ENCODE measurements at regions not wholly inside any gene's neighbourhood (a gene's known extent, or its start where the extent isn't known, plus 50 kb on each side); places are given as distances from the start of the nearest gene placed in this dataset.

DNA sequence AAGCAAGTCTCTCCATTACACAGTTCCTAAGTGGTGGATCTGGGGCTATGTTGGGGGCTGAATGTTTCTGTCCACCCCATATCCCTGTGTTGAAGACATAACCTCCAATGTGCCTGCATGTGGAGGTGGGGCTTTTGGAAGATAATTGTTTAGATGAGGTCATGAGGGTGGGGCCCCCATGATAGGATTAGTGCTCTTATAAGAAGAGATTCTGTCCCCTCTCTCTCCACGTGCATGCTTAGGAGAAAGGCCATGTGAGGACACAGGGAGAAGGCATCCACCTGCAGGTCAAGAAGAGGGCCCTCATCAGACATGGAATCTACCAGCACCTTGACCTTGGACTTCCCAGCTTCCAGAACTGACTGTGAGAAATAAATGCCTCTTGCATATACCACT, 231.0 kb upstream of the CHRNA7 start:
- TF ChIP-seq, protein P1, sequence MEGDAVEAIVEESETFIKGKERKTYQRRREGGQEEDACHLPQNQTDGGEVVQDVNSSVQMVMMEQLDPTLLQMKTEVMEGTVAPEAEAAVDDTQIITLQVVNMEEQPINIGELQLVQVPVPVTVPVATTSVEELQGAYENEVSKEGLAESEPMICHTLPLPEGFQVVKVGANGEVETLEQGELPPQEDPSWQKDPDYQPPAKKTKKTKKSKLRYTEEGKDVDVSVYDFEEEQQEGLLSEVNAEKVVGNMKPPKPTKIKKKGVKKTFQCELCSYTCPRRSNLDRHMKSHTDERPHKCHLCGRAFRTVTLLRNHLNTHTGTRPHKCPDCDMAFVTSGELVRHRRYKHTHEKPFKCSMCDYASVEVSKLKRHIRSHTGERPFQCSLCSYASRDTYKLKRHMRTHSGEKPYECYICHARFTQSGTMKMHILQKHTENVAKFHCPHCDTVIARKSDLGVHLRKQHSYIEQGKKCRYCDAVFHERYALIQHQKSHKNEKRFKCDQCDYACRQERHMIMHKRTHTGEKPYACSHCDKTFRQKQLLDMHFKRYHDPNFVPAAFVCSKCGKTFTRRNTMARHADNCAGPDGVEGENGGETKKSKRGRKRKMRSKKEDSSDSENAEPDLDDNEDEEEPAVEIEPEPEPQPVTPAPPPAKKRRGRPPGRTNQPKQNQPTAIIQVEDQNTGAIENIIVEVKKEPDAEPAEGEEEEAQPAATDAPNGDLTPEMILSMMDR (IDR thresholded peaks at IDR 0.05), result no peak
- Histone ChIP-seq H3K4me1 (no peaks in the 10 kb centered on the region), H3K27ac (no peak overlapping the region), H3K9me3 (no peaks in the 10 kb centered on the region), H3K4me3 (no peak overlapping the region), H3K27me3 (no peaks in the 10 kb centered on the region), H3K36me3 (no peaks in the 10 kb centered on the region)
- no peak for ATAC-seq
- intact Hi-C loops (cut with DNase I), result no loop called here
- DNase-seq, result no peak

GRCh38 chr15:31799715-31800321, 230.5 kb upstream of the CHRNA7 start:
- DNase-seq (no peak), ATAC-seq (no peak)
- TF ChIP-seq, protein P1 (IDR thresholded peaks at IDR 0.05), result no peak
- H3K36me3 ChIP-seq, result no peaks in the 10 kb centered on the region
- intact Hi-C loops (cut with DNase I), result no loop called here
- no peaks in the 10 kb centered on the region for H3K4me1 ChIP-seq
- no peaks in the 10 kb centered on the region for H3K27me3 ChIP-seq
- H3K9me3 ChIP-seq, result no peaks in the 10 kb centered on the region
- H3K4me3 ChIP-seq, result no peak overlapping the region
- no peak overlapping the region for H3K27ac ChIP-seq

DNA sequence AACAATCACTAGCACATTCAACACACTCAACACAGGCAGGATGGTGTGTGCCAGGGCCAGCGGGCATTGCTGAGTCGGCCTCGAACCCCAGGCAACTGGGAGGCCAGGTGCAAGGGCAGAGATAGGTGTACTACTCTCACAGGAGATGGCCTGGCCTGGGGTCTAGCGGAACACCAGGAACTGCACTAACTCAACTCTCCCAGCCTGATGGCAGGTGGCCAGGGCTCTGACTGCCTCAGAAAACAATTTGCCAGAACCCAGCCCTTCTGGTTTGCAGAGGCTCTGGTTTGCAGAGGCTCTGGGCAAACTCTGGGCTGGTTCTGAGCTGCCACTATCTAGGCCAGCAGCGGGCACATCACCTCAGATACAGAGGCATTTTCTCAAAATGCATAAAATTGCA, 229.2 kb upstream of the CHRNA7 start:
- Histone ChIP-seq H3K27me3 (no peaks in the 10 kb centered on the region), H3K27ac (no peak overlapping the region), H3K9me3 (no peaks in the 10 kb centered on the region), H3K36me3 (no peaks in the 10 kb centered on the region), H3K4me1 (no peaks in the 10 kb centered on the region), H3K4me3 (no peak overlapping the region)
- ATAC-seq, result peak; percentile 10
- DNase-seq, result no peak
- intact Hi-C loops (cut with DNase I), result no loop called here
- TF ChIP-seq, protein P1 (IDR thresholded peaks at IDR 0.05), result no peak

GRCh38 chr15:31802761-31803160, 227.6 kb upstream of the CHRNA7 start:
- Histone ChIP-seq H3K27ac (no peak overlapping the region), H3K9me3 (no peaks in the 10 kb centered on the region), H3K4me3 (no peak overlapping the region), H3K36me3 (no peaks in the 10 kb centered on the region), H3K27me3 (no peaks in the 10 kb centered on the region), H3K4me1 (no peaks in the 10 kb centered on the region)
- peak; percentile 67 for ATAC-seq
- TF ChIP-seq, protein P1 (IDR thresholded peaks at IDR 0.05), result no peak
- DNase-seq, result no peak
- intact Hi-C loops (cut with DNase I), result no loop called here

DNA sequence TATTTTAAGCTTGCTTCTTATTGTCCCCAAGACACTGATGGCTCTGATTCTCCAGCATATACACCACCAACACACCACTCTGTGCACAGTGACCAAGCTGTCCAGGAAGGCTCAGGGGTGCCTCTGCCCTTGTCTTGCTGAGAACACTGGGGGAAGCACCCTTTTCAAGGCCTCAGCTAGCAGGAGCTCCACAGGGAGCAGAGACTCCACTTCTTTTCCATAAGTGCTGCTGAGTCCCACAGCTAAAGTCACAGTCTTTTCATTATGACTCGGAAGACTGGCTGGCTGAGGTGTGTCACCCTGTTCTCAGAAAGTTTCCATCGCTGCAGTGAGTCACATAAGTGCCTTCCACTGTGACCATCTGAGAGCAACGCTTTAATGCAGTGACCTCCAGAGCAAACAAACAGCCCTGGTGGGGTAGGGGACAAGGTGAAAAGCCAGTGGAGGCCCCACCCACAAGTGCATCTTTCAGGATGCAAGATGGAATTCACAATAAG, 226.9 kb upstream of the CHRNA7 start:
- intact Hi-C loops (cut with DNase I), result no loop called here
- DNase-seq (no peak), ATAC-seq (no peak)
- H3K27me3 ChIP-seq, result no peaks in the 10 kb centered on the region
- H3K27ac ChIP-seq, result no peak overlapping the region
- H3K36me3 ChIP-seq, result no peaks in the 10 kb centered on the region
- H3K4me1 ChIP-seq, result no peaks in the 10 kb centered on the region
- H3K4me3 ChIP-seq, result no peak overlapping the region
- TF ChIP-seq, protein P1 (IDR thresholded peaks at IDR 0.05), result no peak
- H3K9me3 ChIP-seq, result no peaks in the 10 kb centered on the region
